ENCODE measurements at regions not wholly inside any gene's neighbourhood (a gene's known extent, or its start where the extent isn't known, plus 50 kb on each side); places are given as distances from the start of the nearest gene placed in this dataset.
A peak's percentile ranks its signal among the peaks of the same experiment; 100 is the strongest.

DNA sequence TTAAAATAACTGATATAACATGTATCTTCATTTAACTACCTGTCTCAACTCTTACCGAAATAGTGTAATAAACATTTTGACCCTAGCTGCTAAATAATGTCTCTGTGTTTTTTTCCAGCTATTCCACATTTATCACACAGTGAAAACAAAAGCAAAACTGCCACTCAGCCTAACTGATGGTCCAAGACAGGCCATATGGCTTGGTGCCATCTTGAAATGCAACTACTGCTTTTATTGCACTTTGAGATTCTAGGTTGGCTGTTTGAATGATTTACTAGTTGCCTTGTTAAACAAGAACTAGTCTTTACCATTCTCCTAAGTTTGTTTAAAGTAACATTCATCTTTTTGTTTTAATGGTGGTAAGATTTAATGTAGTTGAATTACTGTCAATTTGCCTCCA is 739.8 kb downstream of the TFAP2A start:
- Histone ChIP-seq H3K27me3 (no peaks in the 10 kb centered on the region), H3K36me3 (no peaks in the 10 kb centered on the region), H3K9me3 (peaks cover 0 to 7% of the 10 kb centered on the region in 2 donors), H3K4me1 (no peaks in the 10 kb centered on the region), H3K4me3 (no peak overlapping the region), H3K27ac (no peak overlapping the region)
- no peak for DNase-seq (ENCODE audit: low spot score)
- TF ChIP-seq, protein P1, sequence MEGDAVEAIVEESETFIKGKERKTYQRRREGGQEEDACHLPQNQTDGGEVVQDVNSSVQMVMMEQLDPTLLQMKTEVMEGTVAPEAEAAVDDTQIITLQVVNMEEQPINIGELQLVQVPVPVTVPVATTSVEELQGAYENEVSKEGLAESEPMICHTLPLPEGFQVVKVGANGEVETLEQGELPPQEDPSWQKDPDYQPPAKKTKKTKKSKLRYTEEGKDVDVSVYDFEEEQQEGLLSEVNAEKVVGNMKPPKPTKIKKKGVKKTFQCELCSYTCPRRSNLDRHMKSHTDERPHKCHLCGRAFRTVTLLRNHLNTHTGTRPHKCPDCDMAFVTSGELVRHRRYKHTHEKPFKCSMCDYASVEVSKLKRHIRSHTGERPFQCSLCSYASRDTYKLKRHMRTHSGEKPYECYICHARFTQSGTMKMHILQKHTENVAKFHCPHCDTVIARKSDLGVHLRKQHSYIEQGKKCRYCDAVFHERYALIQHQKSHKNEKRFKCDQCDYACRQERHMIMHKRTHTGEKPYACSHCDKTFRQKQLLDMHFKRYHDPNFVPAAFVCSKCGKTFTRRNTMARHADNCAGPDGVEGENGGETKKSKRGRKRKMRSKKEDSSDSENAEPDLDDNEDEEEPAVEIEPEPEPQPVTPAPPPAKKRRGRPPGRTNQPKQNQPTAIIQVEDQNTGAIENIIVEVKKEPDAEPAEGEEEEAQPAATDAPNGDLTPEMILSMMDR (IDR thresholded peaks at IDR 0.05), result no peak

- Histone ChIP-seq H3K9me3 (no peaks in the 10 kb centered on the region), H3K36me3 (no peaks in the 10 kb centered on the region), H3K27ac (no peak overlapping the region), H3K4me1 (no peaks in the 10 kb centered on the region), H3K4me3 (no peak overlapping the region), H3K27me3 (no peaks in the 10 kb centered on the region)
- TF ChIP-seq, protein P1 (IDR thresholded peaks at IDR 0.05), result no peak
- DNase-seq (ENCODE audit: low spot score), result no peak
Measured at GRCh38 chr6:9659848-9660247, 755.0 kb downstream of the TFAP2A start.

- H3K27ac ChIP-seq, result no peak overlapping the region
- no peaks in the 10 kb centered on the region for H3K36me3 ChIP-seq
- no peaks in the 10 kb centered on the region for H3K9me3 ChIP-seq
- H3K4me1 ChIP-seq, result no peaks in the 10 kb centered on the region
- TF ChIP-seq, protein P1 (IDR thresholded peaks at IDR 0.05), result no peak
- DNase-seq (ENCODE audit: low spot score), result no peak
- H3K27me3 ChIP-seq, result no peaks in the 10 kb centered on the region
- no peak overlapping the region for H3K4me3 ChIP-seq
Measured at GRCh38 chr6:9657994-9658393, 756.9 kb downstream of the TFAP2A start.

- Histone ChIP-seq H3K36me3 (no peaks in the 10 kb centered on the region), H3K9me3 (no peaks in the 10 kb centered on the region), H3K4me3 (no peak overlapping the region), H3K4me1 (no peaks in the 10 kb centered on the region), H3K27ac (no peak overlapping the region), H3K27me3 (no peaks in the 10 kb centered on the region)
- TF ChIP-seq, protein P1 (IDR thresholded peaks at IDR 0.05), result no peak
- DNase-seq (ENCODE audit: low spot score), result no peak
Measured at GRCh38 chr6:9647599-9647998, 767.3 kb downstream of the TFAP2A start.

GRCh38 chr6:9647071-9647445 is 767.8 kb downstream of the TFAP2A start:
- no peaks in the 10 kb centered on the region for H3K27me3 ChIP-seq
- no peaks in the 10 kb centered on the region for H3K9me3 ChIP-seq
- DNase-seq (ENCODE audit: low spot score), result no peak
- TF ChIP-seq, protein P1 (IDR thresholded peaks at IDR 0.05), result no peak
- no peaks in the 10 kb centered on the region for H3K4me1 ChIP-seq
- H3K36me3 ChIP-seq, result no peaks in the 10 kb centered on the region
- H3K27ac ChIP-seq, result peak overlapping the region in 1 of 2 donors; percentile 4
- no peak overlapping the region for H3K4me3 ChIP-seq

DNA sequence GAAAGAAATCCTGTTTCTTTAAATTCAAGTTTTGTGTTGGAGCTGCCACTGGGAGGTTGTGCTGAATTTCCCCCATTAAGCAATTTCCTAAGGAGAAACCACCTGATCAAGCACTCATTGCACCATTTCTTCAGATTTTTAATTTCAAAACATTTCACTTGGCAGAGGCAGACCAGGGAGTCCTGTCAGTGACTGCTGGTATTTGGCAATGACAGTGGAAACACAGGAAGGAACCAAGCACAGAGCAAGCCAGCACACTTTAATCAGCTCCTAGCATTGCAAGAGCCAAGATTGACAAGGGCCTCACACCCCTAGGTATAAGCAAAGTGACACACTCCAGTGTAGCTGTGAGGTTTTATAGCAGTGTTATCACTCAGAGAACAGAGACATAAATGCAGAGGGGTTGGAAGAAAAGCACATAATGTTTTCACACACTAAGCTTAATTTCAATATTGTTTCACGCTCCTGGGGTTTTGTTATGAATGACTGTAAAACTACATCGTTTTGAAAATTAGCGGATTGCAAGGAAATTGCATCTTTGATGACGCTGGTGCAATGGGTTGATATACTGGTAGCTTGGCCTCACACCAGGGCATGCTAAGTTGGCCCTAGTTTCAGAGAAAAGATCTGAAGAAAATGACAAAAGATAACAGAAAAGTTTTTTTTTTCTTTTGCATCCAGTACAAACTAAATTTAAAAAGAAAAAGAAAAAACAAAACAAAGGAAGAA is 768.4 kb downstream of the TFAP2A start:
- TF ChIP-seq, protein P1 (IDR thresholded peaks at IDR 0.05), result no peak
- H3K36me3 ChIP-seq, result no peaks in the 10 kb centered on the region

More for the DNA sequence above, 768.4 kb downstream of the TFAP2A start:
- Histone ChIP-seq H3K27me3 (no peaks in the 10 kb centered on the region), H3K4me3 (no peak overlapping the region), H3K4me1 (no peaks in the 10 kb centered on the region), H3K27ac (peak overlapping the region in 1 of 2 donors; percentile 4), H3K9me3 (no peaks in the 10 kb centered on the region)
- DNase-seq (ENCODE audit: low spot score), result peak; percentile 71
